NOMO-1 treated with DMSO at 0.1 percent for 48 hours (cell line): ENCODE measurements at regions not wholly inside any gene's neighbourhood (a gene's known extent, or its start where the extent isn't known, plus 50 kb on each side); places are given as distances from the start of the nearest gene placed in this dataset.
"Not testable (repeated sequence)": the region's sequence is repeated elsewhere in the genome, so short reads cannot be mapped to it uniquely, and the experiment has no call there.

Source experiments
- DNase-seq: peaks from one replicate; lab custom pipeline; 2025; ENCODE audit not compliant: unreplicated experiment; lab: John Stamatoyannopoulos, UW

DNA sequence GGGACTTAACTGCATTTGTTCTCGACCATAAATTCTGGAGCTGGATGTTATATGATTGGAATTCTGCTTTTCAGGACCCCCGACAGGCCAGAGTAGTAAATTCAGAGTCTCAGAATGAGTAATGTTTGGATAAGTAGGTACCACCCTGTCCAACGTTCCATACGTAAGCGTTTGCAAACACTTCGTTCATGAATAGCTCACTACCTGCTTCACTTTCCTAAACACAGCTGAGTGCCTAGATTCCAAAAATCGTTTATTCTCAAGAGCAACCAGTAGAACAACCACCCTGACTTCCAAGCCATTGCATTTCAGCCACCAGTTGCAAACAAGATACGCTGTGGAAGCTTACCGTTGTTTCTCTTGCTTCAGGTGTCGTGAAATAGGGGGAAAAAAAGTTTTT, 101.3 kb upstream of the DMRT1 start:
- no peak for DNase-seq

DNA sequence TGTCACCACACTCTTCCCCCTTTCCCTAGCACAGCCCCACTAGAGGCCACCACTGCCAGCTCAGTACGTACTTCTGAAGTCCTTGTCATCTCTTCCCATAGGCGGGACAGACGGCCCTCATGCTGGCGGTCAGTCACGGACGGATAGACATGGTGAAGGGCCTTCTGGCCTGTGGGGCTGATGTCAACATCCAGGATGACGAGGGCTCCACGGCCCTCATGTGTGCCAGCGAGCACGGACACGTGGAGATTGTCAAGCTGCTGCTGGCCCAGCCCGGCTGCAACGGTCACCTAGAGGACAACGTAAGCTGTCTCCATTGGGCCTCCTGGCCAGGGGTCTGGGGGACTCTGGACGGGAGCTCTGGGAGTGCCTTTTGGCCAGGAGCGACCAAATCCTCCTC, 99.4 kb upstream of the DMRT1 start:
- DNase-seq = no peak

GRCh38 chr9:742914-743589, 98.4 kb upstream of the DMRT1 start:
- DNase-seq = no peak

DNA sequence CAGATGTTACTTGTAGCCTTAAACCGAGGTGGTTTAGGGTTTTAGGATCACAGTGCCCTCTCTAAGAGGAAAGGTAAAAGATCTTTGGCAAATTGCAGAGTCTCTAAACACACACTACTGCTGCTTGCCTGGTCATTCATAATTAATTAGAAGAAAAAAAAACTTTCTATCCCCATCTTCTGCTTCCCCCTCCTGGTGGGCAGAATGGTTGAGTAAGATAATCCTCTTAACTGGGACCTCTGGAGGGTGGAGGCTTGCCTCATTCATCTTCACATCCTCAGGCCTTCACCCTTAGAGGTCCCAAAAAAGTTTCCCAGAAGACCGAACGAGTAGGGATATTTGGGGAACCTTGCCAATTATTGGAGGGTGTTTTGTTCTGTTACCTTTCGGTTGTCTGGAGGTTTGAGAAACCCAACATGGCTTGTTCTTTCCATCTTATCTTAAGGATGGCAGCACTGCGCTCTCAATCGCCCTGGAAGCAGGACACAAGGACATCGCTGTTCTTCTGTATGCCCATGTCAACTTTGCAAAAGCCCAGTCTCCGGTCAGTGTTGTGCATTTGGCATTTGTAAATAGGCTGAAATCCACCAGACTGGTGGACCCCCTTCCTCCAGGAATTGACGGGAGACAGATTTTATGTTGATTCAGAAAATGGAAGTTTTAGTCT, 97.3 kb upstream of the DMRT1 start:
- DNase-seq = no peak

DNA sequence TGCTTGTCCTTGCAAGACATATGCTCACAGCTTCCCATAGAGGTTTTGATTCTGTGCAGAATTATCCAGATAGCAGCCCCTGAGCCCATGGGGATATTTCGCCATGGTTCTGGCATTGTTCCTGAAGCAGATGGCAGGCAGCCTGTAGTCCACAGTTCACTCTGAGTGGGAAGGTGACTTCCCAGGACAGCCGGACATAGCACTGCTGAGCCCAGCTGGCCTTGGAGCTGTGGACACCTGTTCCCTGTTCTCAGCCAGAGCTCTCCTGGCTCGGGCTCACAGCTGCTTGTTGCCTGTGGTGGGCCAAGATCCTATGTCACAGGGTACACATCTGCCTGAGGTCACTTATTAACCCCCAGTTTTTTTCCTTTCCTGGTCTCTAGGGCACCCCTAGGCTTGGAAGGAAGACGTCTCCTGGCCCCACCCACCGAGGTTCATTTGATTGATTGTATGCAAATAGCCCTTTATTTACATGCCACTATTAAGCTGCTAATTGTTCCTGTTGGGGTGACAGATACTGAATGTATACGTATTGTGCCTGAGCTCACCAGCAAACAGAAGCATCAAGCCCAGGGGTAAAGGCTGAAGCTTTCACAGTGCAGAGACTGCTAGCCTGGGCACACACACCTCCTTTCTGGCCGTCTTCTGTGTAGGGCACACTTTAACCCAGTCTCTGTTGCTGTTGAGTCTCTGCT, 96.6 kb upstream of the DMRT1 start:
- no peak for DNase-seq

DNA sequence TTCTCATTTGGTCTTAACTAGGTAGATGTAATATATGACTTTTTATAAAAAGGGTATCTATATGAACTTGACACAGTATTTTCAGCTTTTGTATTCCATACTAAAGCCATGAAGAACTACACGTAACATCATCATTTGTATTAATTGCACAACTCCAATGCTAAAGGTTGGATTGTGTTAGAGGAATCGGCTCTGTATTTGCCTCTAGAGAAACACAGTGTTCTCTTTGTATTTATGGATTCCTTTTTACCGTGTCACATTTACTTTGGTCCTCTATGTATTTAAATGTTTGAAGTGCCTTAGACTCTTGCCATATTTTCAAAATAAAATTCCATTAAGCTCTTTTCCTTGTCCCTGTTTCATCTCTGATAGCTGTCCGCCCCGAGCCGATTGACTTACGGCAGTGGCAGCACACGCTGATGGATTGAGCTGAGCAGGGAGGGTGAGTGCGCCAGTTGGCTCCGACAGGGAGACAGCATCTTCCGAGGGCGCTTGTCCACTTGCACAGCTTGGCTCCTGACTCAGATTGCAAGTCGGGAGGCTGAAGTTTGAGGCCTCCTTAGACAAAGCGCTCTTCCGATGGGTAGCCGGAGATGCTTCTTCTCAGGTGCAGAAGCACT, 95.6 kb upstream of the DMRT1 start:
- no peak for DNase-seq

GRCh38 chr9:746661-747434, 94.6 kb upstream of the DMRT1 start:
- no peak for DNase-seq

DNA sequence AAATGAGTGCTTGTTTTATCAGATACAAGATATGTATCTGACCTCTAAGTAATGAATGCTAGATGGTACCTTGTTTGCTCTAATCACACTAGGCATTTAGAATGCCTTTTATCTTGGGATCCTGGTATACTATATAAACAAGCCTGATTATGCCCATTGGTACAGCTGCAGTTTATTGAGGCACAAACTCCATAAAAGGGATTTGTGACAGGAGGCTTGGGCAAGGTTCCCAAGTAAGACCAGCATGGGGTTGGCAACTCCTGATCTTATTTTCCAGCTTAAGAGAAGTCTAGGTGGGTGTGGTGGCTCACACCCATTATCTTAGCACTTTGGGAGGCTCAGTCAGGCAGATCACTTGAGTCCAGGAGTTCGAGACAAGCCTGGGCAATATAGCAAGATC, 93.9 kb upstream of the DMRT1 start:
- DNase-seq = no peak

GRCh38 chr9:748861-749497, 92.5 kb upstream of the DMRT1 start:
- no peak for DNase-seq

- DNase-seq = peak; percentile 13
Measured at GRCh38 chr9:749716-750115, 91.8 kb upstream of the DMRT1 start.

DNA sequence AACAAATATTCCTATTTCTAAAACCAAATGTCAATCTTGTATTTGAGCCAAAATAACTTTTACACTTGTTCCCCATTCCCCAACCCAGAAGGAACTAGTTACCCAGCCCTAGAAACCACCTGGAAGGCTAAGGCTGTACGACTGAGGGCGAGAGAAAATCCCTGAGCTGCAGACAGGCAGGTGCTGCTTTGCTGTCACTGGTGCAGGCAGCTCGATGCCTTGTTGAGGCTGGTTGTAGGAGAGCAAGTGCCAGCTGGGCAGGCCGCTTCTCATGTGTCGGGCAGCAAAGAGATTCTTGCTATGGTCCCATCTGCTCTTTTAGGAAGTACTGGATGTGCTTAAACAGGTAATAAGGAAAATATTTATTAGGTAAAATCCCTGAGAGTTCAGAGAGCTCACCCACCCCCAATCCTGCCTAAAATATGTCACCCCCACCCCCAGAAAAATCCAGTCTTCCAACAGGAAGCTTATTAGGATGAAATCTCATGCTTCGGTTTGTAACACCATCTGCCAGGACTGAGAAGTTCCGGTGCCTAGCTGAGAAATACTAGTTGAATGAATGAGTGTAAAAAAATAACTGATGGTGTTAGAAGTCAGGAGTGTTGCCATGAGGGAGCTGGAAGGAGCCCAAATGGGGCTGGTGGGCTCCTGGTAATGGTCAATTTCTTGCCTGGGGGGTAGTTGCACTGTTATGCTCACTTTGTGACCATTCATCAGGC, 91.1 kb upstream of the DMRT1 start:
- no peak for DNase-seq

GRCh38 chr9:751137-752051, 90.1 kb upstream of the DMRT1 start:
- DNase-seq = no peak

GRCh38 chr9:752201-752600, 89.3 kb upstream of the DMRT1 start:
- no peak for DNase-seq

- no peak for DNase-seq
Measured at GRCh38 chr9:752681-753200, 88.8 kb upstream of the DMRT1 start.

DNA sequence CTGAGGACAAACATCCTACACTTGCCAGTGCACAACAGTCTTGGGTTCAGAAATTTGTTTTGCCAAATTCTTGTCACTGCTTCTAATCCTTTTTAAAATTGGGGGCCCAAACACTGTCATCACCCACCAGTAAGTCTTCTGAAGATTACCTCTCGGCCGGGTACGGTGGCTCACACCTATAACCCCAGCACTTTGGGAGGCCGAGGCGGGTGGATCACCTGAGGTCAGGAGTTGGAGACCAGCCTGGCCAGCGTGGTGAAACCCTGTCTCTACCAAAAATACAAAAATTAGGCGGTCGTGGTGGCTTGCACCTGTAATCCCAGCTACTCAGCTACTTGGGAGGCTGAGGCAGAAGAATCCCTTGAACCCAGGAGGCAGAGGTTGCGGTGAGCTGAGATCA, 87.8 kb upstream of the DMRT1 start:
- not testable (repeated sequence) for DNase-seq

DNA sequence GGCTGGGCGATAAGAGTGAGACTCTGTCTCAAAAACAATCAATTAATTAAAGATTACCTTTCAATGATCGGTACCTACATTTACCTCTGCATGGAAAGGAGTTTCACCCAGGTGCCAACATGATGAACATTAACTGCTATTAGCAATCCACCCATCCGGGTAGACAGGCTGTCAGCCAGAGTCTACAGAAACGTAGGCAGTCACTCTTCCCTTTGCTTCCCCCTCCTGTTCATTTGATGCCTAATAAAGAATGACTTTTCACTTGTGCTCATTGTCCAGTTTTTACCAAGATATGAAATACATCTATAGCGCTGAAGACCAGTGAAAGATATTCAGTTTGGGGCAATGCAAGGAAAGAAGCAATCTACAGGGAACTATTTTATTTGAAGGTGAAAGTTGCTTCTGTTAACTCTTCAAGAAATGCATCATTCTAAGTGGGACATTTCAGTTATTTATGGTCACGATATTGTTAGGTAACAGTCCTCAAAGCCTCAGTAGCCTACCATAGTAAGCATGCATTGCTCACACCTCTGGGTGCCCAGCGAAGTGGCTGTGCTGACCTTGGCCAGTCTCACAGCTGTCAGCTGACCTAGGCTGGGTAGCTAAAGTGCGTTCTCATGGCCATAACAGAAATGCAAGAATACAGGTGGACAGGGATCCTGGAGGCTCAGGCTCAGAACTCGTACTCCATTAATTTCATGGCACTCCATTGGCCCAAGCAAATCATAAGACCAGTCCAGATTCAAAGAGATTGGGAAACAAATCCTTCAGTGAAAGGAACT, 87.2 kb upstream of the DMRT1 start:
- no peak for DNase-seq

DNA sequence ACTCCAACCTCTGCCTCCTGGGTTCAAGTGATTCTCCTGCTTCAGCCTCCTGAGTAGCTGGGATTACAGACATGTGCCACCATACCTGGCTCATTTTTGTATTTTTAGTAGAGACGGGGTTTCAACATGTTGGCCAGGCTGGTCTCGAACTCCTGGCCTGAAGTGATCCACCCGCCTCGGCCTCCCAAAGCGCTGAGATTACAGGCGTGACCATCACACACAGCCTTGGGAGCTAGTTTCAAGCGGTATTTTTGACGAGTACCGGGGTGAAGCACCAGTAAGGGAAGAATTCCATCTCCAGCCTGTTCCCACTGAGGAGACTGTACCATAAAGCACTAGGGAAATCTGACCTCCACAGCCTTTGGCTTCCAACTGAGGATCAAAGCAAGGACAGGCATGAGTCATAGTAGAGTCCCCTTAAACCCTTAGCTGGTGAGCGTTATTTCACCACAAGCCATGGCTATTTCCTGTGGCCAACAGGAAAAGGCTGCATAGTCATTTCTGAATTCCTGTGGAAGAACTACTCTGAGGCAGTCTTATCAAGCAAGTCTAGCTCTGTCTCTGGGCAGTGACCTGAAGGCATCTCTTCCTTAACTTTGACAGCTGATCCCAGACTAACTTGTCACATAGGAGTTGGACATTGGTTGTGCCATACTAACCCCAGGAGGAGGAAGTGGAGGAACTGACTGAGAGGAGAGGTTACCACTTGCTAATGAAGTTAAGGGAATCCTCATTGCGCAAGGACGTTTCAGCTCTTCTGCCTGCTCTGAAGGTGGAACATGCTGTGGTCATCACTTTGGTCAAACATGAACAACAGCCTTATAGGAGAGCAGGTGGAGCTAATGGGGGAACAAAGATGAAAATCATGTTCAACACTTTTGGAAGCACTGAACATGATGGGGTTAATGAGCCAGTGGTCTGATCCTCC, 85.8 kb upstream of the DMRT1 start:
- peak; percentile 71 for DNase-seq
